ENCODE measurements at regions not wholly inside any gene's neighbourhood (a gene's known extent, or its start where the extent isn't known, plus 50 kb on each side); places are given as distances from the start of the nearest gene placed in this dataset.
A peak's percentile ranks its signal among the peaks of the same experiment; 100 is the strongest.

GRCh38 chr5:72611118-72611730 is 104.0 kb upstream of the ZNF366 start:
- DNase-seq (ENCODE audit: low read depth), result peak; percentile 78
- peak; percentile 99 for TF ChIP-seq CTCF (IDR thresholded peaks at IDR 0.05; ENCODE audit: insufficient read depth, low read depth, low read length, missing control alignments)
- H3K4me3 ChIP-seq (ENCODE audit: low read length), result no peak overlapping the region

GRCh38 chr5:72608926-72609325 is 101.7 kb upstream of the ZNF366 start:
- no peak overlapping the region for H3K4me3 ChIP-seq (ENCODE audit: low read length)
- no peak for TF ChIP-seq CTCF (IDR thresholded peaks at IDR 0.05; ENCODE audit: insufficient read depth, low read depth, low read length, missing control alignments)
- no peak for DNase-seq (ENCODE audit: low read depth)

GRCh38 chr5:72608297-72608696 is 101.1 kb upstream of the ZNF366 start:
- DNase-seq (ENCODE audit: low read depth), result no peak
- no peak for TF ChIP-seq CTCF (IDR thresholded peaks at IDR 0.05; ENCODE audit: insufficient read depth, low read depth, low read length, missing control alignments)
- H3K4me3 ChIP-seq (ENCODE audit: low read length), result no peak overlapping the region

- no peak for DNase-seq (ENCODE audit: low read depth)
Measured at GRCh38 chr5:72607381-72607780, 100.2 kb upstream of the ZNF366 start.

GRCh38 chr5:72606525-72606924 is 99.3 kb upstream of the ZNF366 start:
- no peak overlapping the region for H3K4me3 ChIP-seq (ENCODE audit: low read length)
- peak; percentile 79 for DNase-seq (ENCODE audit: low read depth)
- TF ChIP-seq CTCF (IDR thresholded peaks at IDR 0.05; ENCODE audit: insufficient read depth, low read depth, low read length, missing control alignments), result no peak

More at GRCh38 chr5:72607381-72607780, 100.2 kb upstream of the ZNF366 start:
- H3K4me3 ChIP-seq (ENCODE audit: low read length), result no peak overlapping the region
- TF ChIP-seq CTCF (IDR thresholded peaks at IDR 0.05; ENCODE audit: insufficient read depth, low read depth, low read length, missing control alignments), result no peak

- no peak overlapping the region for H3K4me3 ChIP-seq (ENCODE audit: low read length)
- TF ChIP-seq CTCF (IDR thresholded peaks at IDR 0.05; ENCODE audit: insufficient read depth, low read depth, low read length, missing control alignments), result no peak
- no peak for DNase-seq (ENCODE audit: low read depth)
Measured at GRCh38 chr5:72605632-72606031, 98.4 kb upstream of the ZNF366 start.

- no peak overlapping the region for H3K4me3 ChIP-seq (ENCODE audit: low read length)
- TF ChIP-seq CTCF (IDR thresholded peaks at IDR 0.05; ENCODE audit: insufficient read depth, low read depth, low read length, missing control alignments), result no peak
- DNase-seq (ENCODE audit: low read depth), result no peak
Measured at GRCh38 chr5:72604798-72605154, 97.6 kb upstream of the ZNF366 start.
